Uterus (tissue), 2 donors: ENCODE measurements at regions not wholly inside any gene's neighbourhood (a gene's known extent, or its start where the extent isn't known, plus 50 kb on each side); places are given as distances from the start of the nearest gene placed in this dataset.

Experiments used
- POLR2A ChIP-seq, 2 donors: fragments of 450-650 bp; IDR thresholded peaks; one replicate each; pipeline ENCODE4 v1.6.1; 2016; ENCODE audit warnings: antibody characterized with exemption in 2 of 2, mild to moderate bottlenecking in 1 of 2, moderate library complexity in 1 of 2
- TF ChIP-seq, protein P1 (sequence below), 4 experiments: fragments of 200-600 bp in 2 of 4; fragments of 450-650 bp in 2 of 4; sonication (generic) in 2 of 4; IDR thresholded peaks; one replicate each; pipeline ENCODE4 v1.5.1; 2016 to 2019; ENCODE audit warnings: antibody characterized with exemption in 4 of 4, mild to moderate bottlenecking in 2 of 4, moderate library complexity in 1 of 4

DNA sequence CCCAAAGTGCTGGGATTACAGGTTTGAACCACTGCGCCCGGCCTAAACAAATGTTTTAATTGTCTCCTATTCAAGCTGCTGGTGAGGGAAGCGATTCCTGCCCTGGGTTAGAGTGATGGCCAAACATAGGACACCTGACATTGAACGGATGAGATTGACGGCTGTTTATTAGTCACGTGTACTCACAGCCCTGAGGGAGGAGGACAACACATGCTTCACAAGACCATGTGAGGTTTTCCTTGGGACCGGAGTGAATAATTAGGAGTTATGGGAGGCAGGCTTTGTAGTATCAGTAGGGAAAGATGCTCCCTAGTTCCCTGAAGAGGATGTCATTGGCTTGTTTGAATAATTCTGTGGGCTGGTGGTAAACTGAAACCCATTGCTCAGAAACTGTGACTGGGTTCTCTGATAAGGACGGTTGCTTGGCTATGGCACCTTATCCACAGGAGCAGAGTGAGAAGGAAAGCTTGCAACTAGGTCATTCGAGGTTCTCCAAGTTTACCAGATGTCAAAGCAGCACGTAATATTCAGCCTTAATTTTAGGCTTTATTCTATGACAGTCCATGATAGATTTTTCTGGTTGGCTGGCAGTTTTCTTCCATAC lies 245.8 kb downstream of the PLA2G4A start:
- TF ChIP-seq, protein P1, sequence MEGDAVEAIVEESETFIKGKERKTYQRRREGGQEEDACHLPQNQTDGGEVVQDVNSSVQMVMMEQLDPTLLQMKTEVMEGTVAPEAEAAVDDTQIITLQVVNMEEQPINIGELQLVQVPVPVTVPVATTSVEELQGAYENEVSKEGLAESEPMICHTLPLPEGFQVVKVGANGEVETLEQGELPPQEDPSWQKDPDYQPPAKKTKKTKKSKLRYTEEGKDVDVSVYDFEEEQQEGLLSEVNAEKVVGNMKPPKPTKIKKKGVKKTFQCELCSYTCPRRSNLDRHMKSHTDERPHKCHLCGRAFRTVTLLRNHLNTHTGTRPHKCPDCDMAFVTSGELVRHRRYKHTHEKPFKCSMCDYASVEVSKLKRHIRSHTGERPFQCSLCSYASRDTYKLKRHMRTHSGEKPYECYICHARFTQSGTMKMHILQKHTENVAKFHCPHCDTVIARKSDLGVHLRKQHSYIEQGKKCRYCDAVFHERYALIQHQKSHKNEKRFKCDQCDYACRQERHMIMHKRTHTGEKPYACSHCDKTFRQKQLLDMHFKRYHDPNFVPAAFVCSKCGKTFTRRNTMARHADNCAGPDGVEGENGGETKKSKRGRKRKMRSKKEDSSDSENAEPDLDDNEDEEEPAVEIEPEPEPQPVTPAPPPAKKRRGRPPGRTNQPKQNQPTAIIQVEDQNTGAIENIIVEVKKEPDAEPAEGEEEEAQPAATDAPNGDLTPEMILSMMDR (IDR thresholded peaks at IDR 0.05): no peak
- no peak for TF ChIP-seq POLR2A (IDR thresholded peaks at IDR 0.05)
